GM18517 (cell line): ENCODE measurements at regions not wholly inside any gene's neighbourhood (a gene's known extent, or its start where the extent isn't known, plus 50 kb on each side); places are given as distances from the start of the nearest gene placed in this dataset.

ENCODE experiments used
- ATAC-seq: cut with Tn5 transposase; IDR thresholded peaks from one replicate; pipeline ENCODE4 v1.9.1; 2021; ENCODE audit warnings: mild to moderate bottlenecking, moderate library complexity; ENCODE audit not compliant: unreplicated experiment

DNA sequence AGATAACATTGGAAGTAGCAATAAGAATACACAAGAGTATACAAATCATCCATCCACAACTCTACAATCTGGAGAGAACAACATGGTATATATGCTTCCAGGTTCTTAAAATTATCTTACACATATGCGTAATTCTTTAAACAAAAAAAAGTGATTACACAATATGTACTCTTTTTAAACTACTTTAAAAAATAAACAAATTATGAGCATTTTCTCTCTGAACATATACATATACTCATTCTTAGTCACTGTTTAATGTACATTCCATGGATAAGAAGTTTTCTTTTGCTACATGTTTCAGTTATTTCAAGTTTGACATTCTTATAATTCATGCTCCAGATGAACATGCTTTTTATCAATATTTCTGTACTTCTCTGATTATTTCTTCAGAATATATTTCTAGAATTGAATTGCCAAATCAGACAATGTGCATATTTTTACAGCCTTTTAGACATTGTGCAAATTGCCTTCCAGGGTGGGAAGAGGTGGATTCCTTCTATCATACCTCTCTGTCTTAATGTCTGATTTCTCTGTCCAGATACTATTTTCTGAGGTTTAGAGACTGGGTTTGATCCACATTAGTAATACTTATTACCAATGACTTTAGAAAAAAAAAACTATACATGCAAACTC, 551.6 kb downstream of the METTL15 start:
- ATAC-seq, result no peak

DNA sequence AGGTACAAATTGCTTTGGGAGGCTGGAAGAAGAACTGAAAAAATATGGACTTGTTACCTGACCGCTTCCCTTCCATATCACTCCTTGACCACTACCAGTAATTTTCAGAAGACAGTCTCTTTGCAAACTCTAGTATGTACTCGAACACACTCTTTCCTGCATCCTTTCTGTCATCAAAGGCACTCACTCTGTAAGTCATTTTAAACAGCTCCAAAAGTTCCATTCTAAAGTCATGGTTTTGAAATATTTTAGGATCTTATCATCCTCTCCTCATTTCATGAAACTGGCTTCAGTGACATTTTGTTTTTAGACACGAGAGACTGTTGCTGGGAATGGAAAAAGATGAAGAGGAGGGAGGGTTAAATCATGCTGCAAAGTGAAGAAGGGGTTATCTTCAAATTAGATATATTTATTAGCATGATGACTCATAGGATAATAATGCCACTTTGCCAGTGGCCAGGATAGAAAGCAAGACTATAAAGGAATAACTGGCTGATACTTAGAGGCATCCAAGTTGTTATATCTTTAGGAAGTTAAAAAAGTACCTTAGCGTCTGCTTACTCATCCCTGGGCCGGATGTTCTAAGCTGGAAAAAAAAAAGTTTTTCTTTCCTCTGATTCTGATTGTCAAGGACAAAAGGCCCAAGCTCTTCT, 549.3 kb downstream of the METTL15 start:
- no peak for ATAC-seq

DNA sequence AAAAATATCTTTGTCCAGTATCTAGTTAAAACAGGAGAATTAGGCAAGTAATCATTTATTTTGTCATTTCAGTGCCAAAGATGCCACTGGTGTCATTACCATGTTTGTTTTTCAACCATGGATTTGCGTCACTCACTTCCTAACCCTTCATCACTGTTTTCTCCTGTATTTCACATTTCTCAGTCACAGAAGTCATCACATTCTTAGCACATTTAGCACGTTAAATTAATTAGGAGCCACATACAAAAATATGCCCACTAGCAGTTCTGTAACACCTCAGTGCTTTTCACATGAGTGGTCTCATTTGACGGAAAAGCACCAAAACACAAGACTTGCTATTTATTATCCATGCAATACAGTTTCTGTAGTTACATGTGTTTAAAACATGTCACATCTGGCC, 546.0 kb downstream of the METTL15 start:
- ATAC-seq, result no peak

GRCh38 chr11:28649922-28650321, 541.7 kb downstream of the METTL15 start:
- ATAC-seq, result no peak

DNA sequence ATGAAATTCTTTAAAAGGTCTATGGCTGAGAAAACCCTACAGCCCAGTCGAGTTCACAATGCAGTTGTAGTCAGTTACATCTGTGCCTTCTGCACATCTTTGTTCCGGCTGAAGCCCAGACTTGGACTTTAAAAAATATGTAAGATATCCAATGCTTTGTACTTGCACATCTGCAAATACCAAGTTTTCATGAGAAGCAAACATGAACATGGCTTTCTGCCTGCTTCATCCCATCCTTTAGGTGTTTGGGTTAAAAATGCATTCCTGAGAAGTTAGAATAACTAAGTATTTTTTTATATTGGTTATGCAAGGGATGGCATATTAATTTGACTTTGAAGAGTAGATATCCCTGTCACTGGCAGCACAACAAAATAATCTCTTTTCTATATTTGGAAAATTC, 528.4 kb downstream of the METTL15 start:
- ATAC-seq, result no peak

DNA sequence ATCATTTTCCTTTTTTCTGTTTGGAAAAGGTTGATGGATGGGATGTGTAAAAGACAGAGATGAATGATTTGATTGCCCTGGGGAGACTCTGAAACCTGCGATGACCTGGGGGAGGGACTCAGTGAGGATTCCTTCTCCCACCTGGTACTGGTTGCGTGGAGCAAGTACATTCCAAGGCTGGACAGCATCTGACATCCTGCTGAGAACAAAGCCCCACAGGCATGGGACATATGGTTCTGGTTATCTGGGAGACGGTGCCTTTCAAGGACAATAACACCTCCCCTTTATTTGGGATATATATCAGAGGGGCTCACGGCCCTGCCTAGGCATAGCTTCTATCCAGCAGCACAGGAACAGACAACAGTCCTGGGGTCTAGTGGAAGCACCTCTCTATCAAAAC, 527.8 kb downstream of the METTL15 start:
- no peak for ATAC-seq

- no peak for ATAC-seq
These were observed 524.1 kb downstream of the METTL15 start for GRCh38 chr11:28632338-28632737.

- ATAC-seq, result no peak
These were observed 523.0 kb downstream of the METTL15 start for GRCh38 chr11:28631148-28631547.

GRCh38 chr11:28629235-28629634, 521.0 kb downstream of the METTL15 start:
- no peak for ATAC-seq

DNA sequence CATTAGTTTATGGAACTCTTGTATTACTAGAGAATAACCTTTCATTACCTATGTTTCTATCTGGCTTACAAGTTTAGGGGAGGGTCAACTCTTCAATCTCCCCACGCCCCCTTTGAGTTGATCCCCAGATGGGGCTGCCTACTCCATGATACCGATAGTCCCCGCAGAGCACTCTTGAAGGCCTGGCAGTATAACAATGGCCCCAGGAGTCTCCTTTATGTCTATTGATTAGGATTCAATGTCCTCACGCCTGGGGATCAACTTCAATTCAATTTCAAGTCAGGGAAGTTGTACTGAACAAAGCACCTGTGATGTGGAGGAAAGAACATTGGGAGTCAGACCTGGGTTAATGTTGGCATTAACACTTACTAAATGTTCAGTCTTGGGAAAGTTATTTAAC, 520.2 kb downstream of the METTL15 start:
- ATAC-seq, result no peak

- ATAC-seq, result no peak
These were observed 519.6 kb downstream of the METTL15 start for GRCh38 chr11:28627690-28628255.

GRCh38 chr11:28625532-28625931, 517.3 kb downstream of the METTL15 start:
- no peak for ATAC-seq

GRCh38 chr11:28621753-28622152, 513.6 kb downstream of the METTL15 start:
- ATAC-seq, result no peak

DNA sequence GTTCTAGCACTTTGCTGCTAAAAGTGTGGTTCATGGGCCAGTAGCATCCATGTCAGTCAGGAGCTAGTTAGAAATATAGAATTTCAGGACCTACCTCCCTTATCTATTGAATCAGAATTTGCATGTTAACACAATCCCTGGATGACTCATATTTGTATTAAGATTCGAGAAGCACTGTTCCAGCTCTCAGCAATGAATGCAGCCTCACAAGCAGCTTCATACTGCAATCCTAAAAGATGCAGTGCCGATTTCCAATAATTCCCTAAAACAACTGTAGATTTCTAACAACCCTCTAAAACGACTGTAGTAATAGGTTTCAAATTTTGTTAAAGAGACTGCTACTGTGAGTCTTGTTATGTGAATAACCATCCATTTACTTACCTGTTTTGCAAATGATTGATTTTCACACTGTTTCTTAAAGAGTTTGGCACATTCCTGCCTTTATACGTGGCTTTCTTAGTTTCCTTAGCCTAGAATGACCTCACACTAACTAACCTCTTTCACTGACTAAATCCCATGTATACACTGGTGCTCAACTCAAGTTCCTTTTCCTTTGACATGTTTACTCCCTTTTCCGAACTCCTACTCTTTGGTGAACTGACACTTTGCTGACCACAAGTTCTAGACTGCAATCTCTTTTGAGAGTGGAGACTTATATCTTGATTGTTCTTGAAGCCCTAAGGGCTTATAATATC, 511.8 kb downstream of the METTL15 start:
- no peak for ATAC-seq

GRCh38 chr11:28618416-28618815, 510.2 kb downstream of the METTL15 start:
- no peak for ATAC-seq

DNA sequence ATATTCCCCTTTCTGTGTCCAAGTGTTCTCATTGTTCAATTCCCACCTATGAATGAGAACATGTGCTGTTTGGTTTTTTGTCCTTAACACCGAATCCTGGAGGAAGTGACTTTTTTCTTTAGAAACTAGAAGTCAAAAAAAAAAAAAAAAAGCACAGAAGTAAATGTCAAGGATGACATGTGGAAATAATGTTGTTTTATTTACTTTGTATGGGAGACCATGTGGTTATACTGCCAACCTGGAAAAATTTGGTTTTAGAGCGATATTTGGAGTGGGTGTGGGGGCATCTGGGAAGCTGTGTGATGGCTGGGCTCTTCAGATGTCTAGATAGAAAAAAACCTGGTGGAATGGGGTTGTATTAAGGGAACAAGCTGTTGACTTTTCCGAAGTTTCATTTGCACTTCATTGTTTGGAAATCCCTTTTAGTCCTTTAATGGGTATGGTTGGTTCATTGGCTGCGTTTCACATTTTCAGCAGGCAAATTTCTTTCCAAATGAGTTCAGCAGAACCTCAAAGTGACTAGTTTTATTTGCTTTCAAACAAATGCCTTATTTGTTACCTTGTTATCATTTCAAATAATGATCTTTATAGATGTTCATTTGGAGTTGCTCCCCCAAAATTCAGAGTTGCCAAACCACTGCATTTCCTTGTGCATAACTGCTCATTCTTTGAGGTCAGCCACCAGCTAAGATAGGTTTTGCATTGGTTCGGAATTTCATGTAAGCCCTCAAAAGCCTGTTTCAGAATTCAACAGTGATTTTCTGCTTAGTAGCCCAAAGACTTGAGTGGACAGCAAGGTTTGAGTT, 508.2 kb downstream of the METTL15 start:
- no peak for ATAC-seq

DNA sequence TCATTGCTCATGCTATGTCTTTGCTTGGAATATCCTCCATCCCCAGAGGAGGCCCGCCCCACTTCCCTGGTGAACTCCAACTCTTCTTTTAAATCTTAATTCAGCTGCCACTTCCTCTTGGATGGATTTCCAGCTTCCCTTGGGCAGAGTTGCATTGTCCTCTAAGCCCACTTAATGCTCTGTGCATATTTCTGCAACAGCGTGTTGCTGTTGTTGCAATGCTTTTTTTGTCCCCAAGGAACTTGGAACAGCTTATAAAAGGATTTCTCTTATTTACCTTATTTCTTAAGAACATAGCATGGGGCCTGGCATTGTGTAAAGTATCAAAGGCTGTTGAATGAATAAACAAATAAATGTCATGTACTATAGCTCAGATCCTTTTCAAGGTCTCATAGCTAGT, 507.4 kb downstream of the METTL15 start:
- no peak for ATAC-seq

DNA sequence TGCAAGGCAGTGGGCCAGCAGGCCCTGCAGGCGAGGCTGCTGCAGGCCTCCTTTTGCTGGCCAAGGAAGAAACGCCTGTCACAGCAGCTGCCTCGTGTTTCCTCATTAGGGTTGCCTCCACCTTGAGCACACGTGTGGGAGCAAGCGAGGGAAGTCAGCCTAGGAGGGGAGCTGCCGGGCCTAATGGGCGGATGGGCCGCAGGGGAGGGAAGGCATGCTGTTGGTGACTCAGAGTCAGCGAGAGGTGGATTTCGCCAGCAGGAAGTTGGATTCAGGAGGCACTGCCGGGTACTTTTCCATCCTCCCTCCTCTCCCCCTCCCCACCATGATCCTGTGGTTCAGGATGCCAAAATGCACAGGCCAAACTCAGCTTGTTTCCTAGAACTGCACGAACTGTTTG, 498.7 kb downstream of the METTL15 start:
- no peak for ATAC-seq

DNA sequence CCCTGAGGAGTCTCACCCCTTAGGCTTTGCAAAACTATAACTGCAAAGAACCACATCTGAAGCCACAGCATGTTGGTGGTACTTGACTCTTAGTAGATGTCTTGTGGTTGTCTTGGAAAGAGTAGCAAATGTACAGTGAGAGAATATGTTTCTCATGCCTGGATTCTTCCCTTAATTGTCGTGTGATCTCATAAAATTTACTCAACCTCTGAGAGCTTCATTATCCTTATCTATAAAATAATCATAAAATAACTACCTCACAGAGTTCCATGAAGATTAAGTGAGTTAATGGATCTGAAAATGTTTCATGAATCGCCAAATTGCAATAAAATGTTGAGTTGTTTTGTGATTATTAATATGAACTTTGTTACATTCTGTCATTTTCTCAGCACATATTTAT, 491.5 kb downstream of the METTL15 start:
- ATAC-seq, result no peak

- ATAC-seq, result no peak
These were observed 490.3 kb downstream of the METTL15 start for GRCh38 chr11:28598531-28598930.

DNA sequence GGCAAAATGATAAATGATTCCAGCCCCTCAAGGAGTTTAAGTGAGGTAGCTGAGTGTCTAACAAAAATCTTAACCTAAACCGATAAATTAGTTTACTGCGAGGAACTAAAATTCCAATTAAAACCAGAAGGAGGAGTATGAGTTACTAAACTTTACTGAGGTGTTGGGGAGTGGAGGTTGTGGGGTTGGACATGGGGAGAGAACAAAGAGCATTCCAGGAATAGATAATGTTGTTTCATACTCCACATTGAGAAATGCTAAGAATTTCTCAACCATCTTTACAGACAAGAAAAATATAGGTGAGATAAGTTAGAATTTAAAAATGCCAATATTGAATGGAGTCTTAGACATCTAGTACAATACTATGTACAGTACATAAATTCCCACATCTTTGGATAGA, 488.6 kb downstream of the METTL15 start:
- ATAC-seq, result no peak
